Keratinocyte (primary cell): ENCODE measurements at regions not wholly inside any gene's neighbourhood (a gene's known extent, or its start where the extent isn't known, plus 50 kb on each side); places are given as distances from the start of the nearest gene placed in this dataset.

Experiments used
- DNase-seq: peaks from one replicate; pipeline ENCODE4 v3.0.0-alpha.2; 2011; ENCODE audit warnings: low read depth, missing footprints, low spot score
- FAIRE-seq: peaks from 2 replicates; lab custom pipeline; 2011; peaks lifted over from hg19 to GRCh38; lab: Jason Lieb, UNC
- H2AFZ ChIP-seq: 2 replicates; pipeline ENCODE4 v1.6.0; 2012; ENCODE audit warnings: low read length, control low read depth, inconsistent platforms; ENCODE audit not compliant: control insufficient read depth
- H3K27ac ChIP-seq: 2 replicates; pipeline ENCODE4 v1.5.1; 2011; ENCODE audit warnings: low read length; ENCODE audit not compliant: control insufficient read depth, insufficient read depth
- H3K27me3 ChIP-seq: 3 replicates; pipeline ENCODE4 v1.6.0; 2011; ENCODE audit warnings: low read length; ENCODE audit not compliant: control insufficient read depth, insufficient read depth; ENCODE audit errors: extremely low read depth
- H3K36me3 ChIP-seq, 2 experiments: 2 replicates in 1 of 2; 3 replicates in 1 of 2; pipeline ENCODE4 v1.5.1; 2011; ENCODE audit warnings: low read length in 2 of 2, mild to moderate bottlenecking in 1 of 2; ENCODE audit not compliant: control insufficient read depth in 2 of 2, insufficient read depth in 2 of 2; ENCODE audit errors: extremely low read depth in 1 of 2
- H3K4me1 ChIP-seq: 3 replicates; pipeline ENCODE4 v1.5.1; 2011; ENCODE audit warnings: low read length; ENCODE audit not compliant: control insufficient read depth, insufficient read depth; ENCODE audit errors: extremely low read depth
- H3K4me2 ChIP-seq: 3 replicates; pipeline ENCODE4 v1.6.0; 2011; ENCODE audit warnings: low read depth, low read length; ENCODE audit not compliant: control insufficient read depth, insufficient read depth; ENCODE audit errors: extremely low read depth
- H3K4me3 ChIP-seq, 3 experiments: fragments of 200-600 bp in 1 of 3; sonication (generic) in 1 of 3; 2 replicates in 2 of 3; 3 replicates in 1 of 3; pipeline ENCODE4 v1.5.1; 2011 to 2016; ENCODE audit warnings: low read length in 3 of 3, mild to moderate bottlenecking in 3 of 3, control low read depth in 2 of 3, inconsistent platforms in 1 of 3, low read depth in 1 of 3, mixed read lengths in 1 of 3, mixed run types in 1 of 3, moderate library complexity in 1 of 3; ENCODE audit not compliant: control insufficient read depth in 2 of 3, insufficient read depth in 2 of 3; ENCODE audit errors: extremely low read depth in 1 of 3
- H3K79me2 ChIP-seq: 2 replicates; pipeline ENCODE4 v1.6.0; 2012; ENCODE audit warnings: low read length; ENCODE audit not compliant: control insufficient read depth, insufficient read depth
- H3K9ac ChIP-seq: 3 replicates; pipeline ENCODE4 v1.6.0; 2011; ENCODE audit warnings: low read length; ENCODE audit not compliant: control insufficient read depth, insufficient read depth; ENCODE audit errors: extremely low read depth
- H3K9me1 ChIP-seq: 3 replicates; pipeline ENCODE4 v1.6.0; 2011; ENCODE audit warnings: low read length; ENCODE audit not compliant: control insufficient read depth, insufficient read depth; ENCODE audit errors: extremely low read depth
- H3K9me3 ChIP-seq: 2 replicates; pipeline ENCODE4 v1.5.1; 2012; ENCODE audit warnings: low read depth, low read length; ENCODE audit not compliant: control insufficient read depth
- H4K20me1 ChIP-seq: 3 replicates; pipeline ENCODE4 v1.6.0; 2011; ENCODE audit warnings: low read length; ENCODE audit not compliant: control insufficient read depth, insufficient read depth; ENCODE audit errors: extremely low read depth
- EZH2 ChIP-seq: IDR thresholded peaks from one replicate; pipeline ENCODE4 v1.6.1; 2012; ENCODE audit warnings: inconsistent platforms, mild to moderate bottlenecking, low read length, moderate library complexity
- dilution Hi-C: fragments of 300-500 bp; cut with MboI; formaldehyde crosslinking; loops from one replicate; pipeline ENCODE4 v1.7.0; 2020; ENCODE audit warnings: low sequenced_read_pairs; ENCODE audit not compliant: extremely low pct_ligation_motif_present
- TF ChIP-seq, protein P1 (sequence below), 3 experiments: IDR thresholded peaks in 1 of 3; conservative IDR thresholded peaks in 1 of 3; optimal IDR thresholded peaks in 1 of 3; 2 replicates in 2 of 3; 3 replicates in 1 of 3; pipeline versions ENCODE3 to v1.5.1; 2011; ENCODE audit warnings: low read length in 3 of 3, mild to moderate bottlenecking in 3 of 3, moderate library complexity in 2 of 3, control low read depth in 1 of 3, inconsistent platforms in 1 of 3; ENCODE audit not compliant: insufficient read depth in 2 of 3; ENCODE audit errors: extremely low read depth in 1 of 3

DNA sequence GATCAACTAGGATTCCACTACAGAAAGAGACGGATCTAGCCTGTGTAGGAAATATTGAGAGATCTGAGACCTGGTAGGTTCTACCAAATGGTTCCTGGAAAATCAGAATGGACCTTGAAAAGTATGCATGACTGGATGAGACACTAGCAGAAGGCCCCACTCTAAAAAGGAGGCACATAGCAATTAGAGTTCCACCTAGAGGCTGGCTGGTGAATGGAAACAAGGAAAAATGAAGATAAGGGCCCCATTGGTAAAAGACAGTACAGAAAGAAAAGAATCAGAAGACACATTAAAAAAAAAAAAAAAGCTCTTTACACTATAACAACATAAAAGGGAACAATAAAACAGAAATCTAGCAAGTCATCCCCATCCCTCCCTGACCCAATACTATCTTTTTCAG is 518.5 kb downstream of the NR2F1-AS1 start:
- dilution Hi-C loops: no loop called here
- TF ChIP-seq, protein P1, sequence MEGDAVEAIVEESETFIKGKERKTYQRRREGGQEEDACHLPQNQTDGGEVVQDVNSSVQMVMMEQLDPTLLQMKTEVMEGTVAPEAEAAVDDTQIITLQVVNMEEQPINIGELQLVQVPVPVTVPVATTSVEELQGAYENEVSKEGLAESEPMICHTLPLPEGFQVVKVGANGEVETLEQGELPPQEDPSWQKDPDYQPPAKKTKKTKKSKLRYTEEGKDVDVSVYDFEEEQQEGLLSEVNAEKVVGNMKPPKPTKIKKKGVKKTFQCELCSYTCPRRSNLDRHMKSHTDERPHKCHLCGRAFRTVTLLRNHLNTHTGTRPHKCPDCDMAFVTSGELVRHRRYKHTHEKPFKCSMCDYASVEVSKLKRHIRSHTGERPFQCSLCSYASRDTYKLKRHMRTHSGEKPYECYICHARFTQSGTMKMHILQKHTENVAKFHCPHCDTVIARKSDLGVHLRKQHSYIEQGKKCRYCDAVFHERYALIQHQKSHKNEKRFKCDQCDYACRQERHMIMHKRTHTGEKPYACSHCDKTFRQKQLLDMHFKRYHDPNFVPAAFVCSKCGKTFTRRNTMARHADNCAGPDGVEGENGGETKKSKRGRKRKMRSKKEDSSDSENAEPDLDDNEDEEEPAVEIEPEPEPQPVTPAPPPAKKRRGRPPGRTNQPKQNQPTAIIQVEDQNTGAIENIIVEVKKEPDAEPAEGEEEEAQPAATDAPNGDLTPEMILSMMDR (optimal IDR thresholded peaks at IDR 0.05 in 1 of 3, IDR thresholded peaks at IDR 0.05 in 1 of 3, conservative IDR thresholded peaks at IDR 0.05 in 1 of 3; ENCODE audit: extremely low read depth in 1 of 3, insufficient read depth in 2 of 3, low read length in 3 of 3): peak in 2 of 3 experiments; percentile 3 to 26
- no peak for TF ChIP-seq EZH2
- no peaks in the 10 kb centered on the region for H3K27me3 ChIP-seq
- no peaks in the 10 kb centered on the region for H3K9me3 ChIP-seq
- no peaks in the 10 kb centered on the region for H3K4me1 ChIP-seq
- no peaks in the 10 kb centered on the region for H4K20me1 ChIP-seq
- H3K36me3 ChIP-seq: no peaks in the 10 kb centered on the region
- no peak overlapping the region for H3K27ac ChIP-seq
- H3K79me2 ChIP-seq: no peaks in the 10 kb centered on the region
- H3K4me3 ChIP-seq: no peak overlapping the region
- FAIRE-seq: peak; percentile 51
- no peak for DNase-seq
- no peak overlapping the region for H3K4me2 ChIP-seq
- H3K9me1 ChIP-seq: no peaks in the 10 kb centered on the region
- no peak overlapping the region for H2AFZ ChIP-seq
- H3K9ac ChIP-seq: no peak overlapping the region

DNA sequence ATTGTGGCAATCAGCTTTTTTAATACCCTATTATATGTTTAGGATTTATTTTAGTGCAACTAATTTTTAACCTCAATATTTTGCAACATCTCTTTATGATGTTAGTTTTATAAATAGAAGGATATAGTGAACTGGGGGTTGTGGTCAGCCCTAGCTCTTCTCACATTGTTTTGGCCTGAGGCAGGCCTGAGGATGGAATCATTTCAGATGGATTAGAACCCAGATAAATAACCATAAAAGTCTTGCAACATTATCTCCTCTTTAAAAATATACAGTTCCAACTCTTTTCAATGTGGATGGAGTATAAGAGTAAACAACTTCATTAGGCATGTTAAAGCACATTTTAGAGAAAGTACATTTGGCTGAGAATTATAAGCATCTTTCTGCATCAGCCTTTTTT is 522.7 kb downstream of the NR2F1-AS1 start:
- no peak overlapping the region for H3K9ac ChIP-seq
- DNase-seq (no peak), FAIRE-seq (no peak)
- H3K27me3 ChIP-seq: no peaks in the 10 kb centered on the region
- H3K9me1 ChIP-seq: no peaks in the 10 kb centered on the region
- no peak overlapping the region for H3K27ac ChIP-seq
- H3K4me3 ChIP-seq: no peak overlapping the region
- no peaks in the 10 kb centered on the region for H3K36me3 ChIP-seq
- no peak for TF ChIP-seq EZH2
- TF ChIP-seq, protein P1 (optimal IDR thresholded peaks at IDR 0.05 in 1 of 3, IDR thresholded peaks at IDR 0.05 in 1 of 3, conservative IDR thresholded peaks at IDR 0.05 in 1 of 3; ENCODE audit: extremely low read depth in 1 of 3, insufficient read depth in 2 of 3, low read length in 3 of 3): no peak
- dilution Hi-C loops: no loop called here
- H3K9me3 ChIP-seq: no peaks in the 10 kb centered on the region
- no peak overlapping the region for H2AFZ ChIP-seq
- H3K4me1 ChIP-seq: no peaks in the 10 kb centered on the region
- H3K4me2 ChIP-seq: no peak overlapping the region
- no peaks in the 10 kb centered on the region for H4K20me1 ChIP-seq
- H3K79me2 ChIP-seq: no peaks in the 10 kb centered on the region
